ENCODE measurements at regions not wholly inside any gene's neighbourhood (a gene's known extent, or its start where the extent isn't known, plus 50 kb on each side); places are given as distances from the start of the nearest gene placed in this dataset.

- FAIRE-seq (no peak), DNase-seq (ENCODE audit: low read depth in 1 of 2, low spot score in 2 of 2) (no peak)
- Histone ChIP-seq H3K9me3 (ENCODE audit: insufficient read depth in 2 of 2, low read depth in 1 of 2, low read length in 1 of 2) (no peaks in the 10 kb centered on the region), H2BK12ac (ENCODE audit: low read depth, low read length) (no peak overlapping the region), H4K91ac (replicated peaks; ENCODE audit: insufficient read length, low read length) (no peak overlapping the region), H3K36me3 (ENCODE audit: control insufficient read depth in 2 of 4, insufficient read depth in 4 of 4, low read length in 3 of 4) (no peaks in the 10 kb centered on the region), H4K8ac (ENCODE audit: extremely low read depth, insufficient read depth, low read length) (no peak overlapping the region), H2BK20ac (ENCODE audit: low read length) (no peak overlapping the region), H3K23ac (ENCODE audit: insufficient read length) (no peak overlapping the region), H3K27me3 (replicated peaks in 1 of 4; ENCODE audit: control insufficient read depth in 3 of 4, extremely low read depth in 1 of 4, insufficient read depth in 3 of 4, low read length in 3 of 4) (no peaks in the 10 kb centered on the region), H3K18ac (ENCODE audit: extremely low read depth, low read length) (no peak overlapping the region), H2AK5ac (ENCODE audit: low read depth, low read length) (no peak overlapping the region), H3K79me1 (ENCODE audit: low read depth, low read length) (no peaks in the 10 kb centered on the region), H2BK15ac (ENCODE audit: low read length) (no peak overlapping the region), H3K27ac (ENCODE audit: low read depth, low read length) (no peak overlapping the region), H4K20me1 (replicated peaks in 1 of 2; ENCODE audit: control insufficient read depth in 1 of 2, insufficient read depth in 2 of 2, low read length in 2 of 2) (no peaks in the 10 kb centered on the region), H3K4me2 (ENCODE audit: insufficient read depth in 1 of 2, low read depth in 2 of 2, low read length in 2 of 2) (no peak overlapping the region), H2AFZ (ENCODE audit: low read length) (no peak overlapping the region), H3K4me1 (replicated peaks in 1 of 4; ENCODE audit: control insufficient read depth in 3 of 4, insufficient read depth in 4 of 4, low read length in 3 of 4) (no peaks in the 10 kb centered on the region), H3K23me2 (ENCODE audit: low read depth, low read length) (no peaks in the 10 kb centered on the region), H3K9ac (replicated peaks in 1 of 4; ENCODE audit: extremely low read depth in 1 of 4, low read depth in 3 of 4, low read length in 3 of 4) (no peak overlapping the region), H4K5ac (ENCODE audit: insufficient read length, low read depth, low read length) (no peak overlapping the region), H2BK120ac (replicated peaks; ENCODE audit: low read depth, low read length) (no peak overlapping the region), H3K79me2 (ENCODE audit: control insufficient read depth in 1 of 2, insufficient read depth in 2 of 2, low read length in 2 of 2) (no peaks in the 10 kb centered on the region), H3K14ac (ENCODE audit: insufficient read length) (no peak overlapping the region), H2BK5ac (ENCODE audit: low read depth, low read length) (no peak overlapping the region), H3K4me3 (ENCODE audit: extremely low read depth in 1 of 4, insufficient read depth in 2 of 4, low read depth in 3 of 4, low read length in 4 of 4) (no peak overlapping the region), H3K56ac (replicated peaks; ENCODE audit: insufficient read length, low read depth, low read length) (no peak overlapping the region), H3K4ac (replicated peaks; ENCODE audit: insufficient read length, low read depth, low read length) (no peak overlapping the region)
- 93% methylated on average over 6 of the region's 6 CpGs; no CpG with 5 or more reads in 1 of the 2 experiments for WGBS, 2 experiments (ENCODE audit: extremely low coverage in 1 of 2, insufficient coverage in 1 of 2, insufficient read length in 1 of 2, insufficient replicate concordance in 2 of 2, low coverage in 1 of 2, low lambda C conversion rate in 2 of 2, missing lambda C conversion rate in 1 of 2)
- ChIA-PET POLR2A (ENCODE audit: partially characterized antibody) (no interaction called here), CTCF (ENCODE audit: partially characterized antibody) (interaction anchor here (3.0 to 3.7 kb wide), 2 partner anchors 53 to 56 kb away, joined by 12 to 16 read pairs; no protein-coding TSS in a partner anchor)
- TF ChIP-seq BRCA1 (IDR thresholded peaks at IDR 0.05; ENCODE audit: low read depth, low read length) (no peak), PHF8 (conservative IDR thresholded peaks at IDR 0.05; ENCODE audit: low read depth, low read length) (no peak), CREB1 (IDR thresholded peaks at IDR 0.05) (no peak), GABPA (IDR thresholded peaks at IDR 0.05; ENCODE audit: borderline replicate concordance, insufficient read depth, low read length) (no peak), ZNF274 (IDR thresholded peaks at IDR 0.05; ENCODE audit: borderline replicate concordance, extremely low read depth, low read length) (no peak), SAP30 (IDR thresholded peaks at IDR 0.05; ENCODE audit: insufficient read depth, insufficient replicate concordance, low read length) (no peak), SRF (IDR thresholded peaks at IDR 0.05; ENCODE audit: low read depth, low read length) (no peak), EZH2 (IDR thresholded peaks at IDR 0.05; ENCODE audit: low read depth, low read length, severe bottlenecking) (no peak), MAX (IDR thresholded peaks at IDR 0.05) (no peak), HDAC6 (IDR thresholded peaks at IDR 0.05; ENCODE audit: low read depth, low read length) (no peak), SIX5 (IDR thresholded peaks at IDR 0.05; ENCODE audit: low read depth, low read length) (no peak), SIN3A (conservative IDR thresholded peaks at IDR 0.05 in 1 of 2, IDR thresholded peaks at IDR 0.05 in 1 of 2; ENCODE audit: low read depth in 1 of 2, low read length in 2 of 2) (no peak), EP300 (IDR thresholded peaks at IDR 0.05; ENCODE audit: borderline replicate concordance in 1 of 2, low read depth in 2 of 2, low read length in 2 of 2) (no peak)
Measured at GRCh38 chr7:20541608-20542349, 73.7 kb upstream of the ABCB5 start.

All from H1 (cell line).